Dendritic cell treated with granulocyte-macrophage colony-stimulating factor and Interleukin-4, amounts not matched to agents 40 ng/mL and 50 ng/mL, for 4 days (primary cell): ENCODE measurements at regions not wholly inside any gene's neighbourhood (a gene's known extent, or its start where the extent isn't known, plus 50 kb on each side); places are given as distances from the start of the nearest gene placed in this dataset.
"Not testable (repeated sequence)": the region's sequence is repeated elsewhere in the genome, so short reads cannot be mapped to it uniquely, and the experiment has no call there.

Experiments used
- H3K27ac Mint-ChIP-seq: one replicate; pipeline ENCODE4 v1.8.0; 2022; ENCODE audit warnings: mild to moderate bottlenecking, mixed read lengths
- H3K27me3 Mint-ChIP-seq: one replicate; pipeline ENCODE4 v1.8.0; 2022; ENCODE audit warnings: mild to moderate bottlenecking, mixed read lengths
- H3K36me3 Mint-ChIP-seq: one replicate; pipeline ENCODE4 v1.8.0; 2022; ENCODE audit warnings: low read depth, mixed read lengths
- H3K4me1 Mint-ChIP-seq: one replicate; pipeline ENCODE4 v1.8.0; 2022; ENCODE audit warnings: low read depth, mixed read lengths
- H3K4me3 Mint-ChIP-seq: one replicate; pipeline ENCODE4 v1.8.0; 2022; ENCODE audit warnings: mild to moderate bottlenecking, moderate library complexity, mixed read lengths
- H3K9me3 Mint-ChIP-seq: one replicate; pipeline ENCODE4 v1.8.0; 2022; ENCODE audit warnings: mixed read lengths
- intact Hi-C: fragments of 100-400 bp; cut with micrococcal nuclease; formaldehyde crosslinking; loops from one replicate; pipeline ENCODE4 v1.15.0; 2022

DNA sequence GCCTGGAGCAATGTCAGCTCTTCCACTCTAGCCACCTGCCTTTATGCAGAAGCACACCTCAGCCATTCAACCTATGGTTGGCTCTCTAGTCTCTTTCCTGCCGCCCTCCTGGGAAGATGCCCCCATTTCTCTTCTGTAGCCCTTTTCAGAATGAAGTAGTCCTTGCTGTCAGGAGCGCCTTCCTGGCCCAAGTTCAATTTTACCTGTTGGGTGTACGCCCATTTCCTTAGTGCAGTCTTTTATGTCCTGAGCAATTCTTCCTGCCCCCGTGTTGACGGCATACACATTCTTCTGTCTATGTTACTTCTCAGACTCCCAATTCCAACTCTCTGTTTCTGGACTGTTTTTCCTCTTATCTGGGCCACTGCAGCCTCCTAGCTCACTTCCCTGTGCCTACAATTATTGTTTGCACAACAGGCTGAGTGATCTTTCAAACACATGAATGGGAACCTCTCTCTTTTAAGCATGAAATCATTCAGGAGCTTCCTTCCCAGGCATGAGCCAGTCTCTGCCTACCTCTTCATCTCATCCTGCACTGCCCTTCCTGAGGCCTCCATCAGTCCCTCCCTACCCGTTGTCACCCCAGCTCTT lies 389.2 kb downstream of the CD83 start:
- Mint-ChIP-seq H3K4me1 (no peaks in the 10 kb centered on the region), H3K36me3 (no peaks in the 10 kb centered on the region), H3K4me3 (no peak overlapping the region), H3K27ac (no peak overlapping the region), H3K9me3 (no peaks in the 10 kb centered on the region), H3K27me3 (no peaks in the 10 kb centered on the region)
- intact Hi-C loops, result no loop called here

DNA sequence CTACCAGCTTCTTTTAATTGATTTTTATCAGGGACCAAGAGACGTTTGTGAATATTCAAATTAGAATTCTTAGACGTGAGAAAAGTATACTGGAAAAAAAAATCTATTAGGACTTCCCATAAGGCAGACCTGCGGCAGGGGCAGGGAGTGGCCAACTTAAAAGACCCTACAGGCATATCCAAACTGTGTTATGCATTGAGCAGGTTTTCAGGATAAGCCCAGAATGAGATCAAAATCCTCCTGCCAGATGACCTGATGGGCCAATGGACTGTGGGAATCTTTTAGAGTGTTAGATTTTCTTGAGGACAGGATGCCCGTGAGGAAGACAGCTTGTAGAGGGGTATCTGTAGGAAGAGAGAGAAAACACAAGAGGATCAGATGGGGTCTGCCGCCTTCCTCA lies 391.5 kb downstream of the CD83 start:
- Mint-ChIP-seq H3K36me3 (no peaks in the 10 kb centered on the region), H3K9me3 (no peaks in the 10 kb centered on the region), H3K4me3 (no peak overlapping the region), H3K27ac (no peak overlapping the region), H3K4me1 (no peaks in the 10 kb centered on the region), H3K27me3 (no peaks in the 10 kb centered on the region)
- intact Hi-C loops, result no loop called here

DNA sequence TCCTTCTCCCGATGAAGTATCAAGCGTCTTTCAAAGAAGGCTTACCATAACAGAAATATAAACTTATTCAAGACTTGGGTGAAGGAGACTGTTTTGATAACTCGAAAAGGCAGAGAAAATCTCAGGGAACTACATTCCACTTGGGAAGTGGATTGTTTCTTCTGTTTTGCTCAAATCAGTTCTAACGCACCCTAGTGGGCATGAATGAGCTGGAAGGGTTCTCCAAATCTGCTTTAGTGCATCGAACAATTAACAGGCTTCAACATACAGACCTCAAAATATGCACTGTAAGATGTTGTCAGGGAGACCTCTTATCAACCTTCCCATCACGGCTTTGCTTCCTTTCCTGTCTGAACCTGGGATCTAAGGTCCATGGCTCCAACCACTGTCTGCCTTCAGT lies 392.5 kb downstream of the CD83 start:
- no peaks in the 10 kb centered on the region for H3K36me3 Mint-ChIP-seq
- intact Hi-C loops, result no loop called here
- no peak overlapping the region for H3K4me3 Mint-ChIP-seq
- no peaks in the 10 kb centered on the region for H3K9me3 Mint-ChIP-seq
- no peak overlapping the region for H3K27ac Mint-ChIP-seq
- no peaks in the 10 kb centered on the region for H3K4me1 Mint-ChIP-seq
- H3K27me3 Mint-ChIP-seq, result no peaks in the 10 kb centered on the region

DNA sequence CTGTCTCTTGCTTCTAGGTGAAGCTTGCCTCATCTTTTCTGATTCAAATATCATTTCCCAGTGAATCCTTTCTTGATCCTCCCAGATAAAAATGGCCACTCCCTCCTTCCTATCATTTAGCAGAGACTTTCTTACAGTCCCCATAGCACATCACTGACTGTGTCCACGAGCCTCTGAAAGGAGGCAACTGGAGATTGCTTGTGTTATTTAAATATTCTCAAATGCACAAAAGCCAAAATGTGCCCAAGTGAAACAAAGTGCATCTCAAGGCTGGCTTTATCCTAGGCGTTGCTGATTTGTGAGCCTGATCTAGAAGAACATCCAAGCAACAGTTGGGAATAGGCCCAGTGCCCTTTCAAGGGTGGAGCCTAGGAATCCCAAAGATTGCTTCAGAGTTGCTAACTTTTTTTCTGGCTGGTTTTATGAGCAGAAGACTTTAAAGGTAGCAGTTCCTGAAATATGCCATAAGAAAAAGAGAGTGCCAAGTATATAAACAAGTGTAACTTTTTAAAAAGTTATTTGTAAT lies 393.6 kb downstream of the CD83 start:
- no peaks in the 10 kb centered on the region for H3K36me3 Mint-ChIP-seq
- H3K9me3 Mint-ChIP-seq, result no peaks in the 10 kb centered on the region
- H3K27ac Mint-ChIP-seq, result no peak overlapping the region
- no peak overlapping the region for H3K4me3 Mint-ChIP-seq
- intact Hi-C loops, result no loop called here
- no peaks in the 10 kb centered on the region for H3K4me1 Mint-ChIP-seq
- H3K27me3 Mint-ChIP-seq, result no peaks in the 10 kb centered on the region

DNA sequence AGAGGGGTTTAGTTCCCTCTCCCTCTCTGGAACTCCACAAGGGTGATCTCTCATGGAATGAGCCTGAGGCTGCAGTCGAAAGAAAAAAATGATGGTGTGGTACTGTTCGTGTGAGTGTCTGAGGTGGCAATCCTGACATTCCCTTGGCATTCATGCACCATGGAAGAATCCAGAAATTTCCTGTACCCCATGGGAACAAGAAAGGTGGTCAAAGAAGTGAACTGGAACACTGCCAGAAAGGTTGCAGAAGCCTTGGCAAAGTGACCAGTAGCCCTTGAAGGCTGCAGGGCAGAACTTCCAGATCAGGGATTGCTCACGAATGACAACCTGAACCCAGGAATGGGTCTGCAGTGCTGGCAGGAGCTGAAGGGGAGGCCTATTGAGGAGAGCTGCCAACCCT lies 394.7 kb downstream of the CD83 start:
- Mint-ChIP-seq H3K27ac (no peak overlapping the region), H3K27me3 (no peaks in the 10 kb centered on the region), H3K9me3 (no peaks in the 10 kb centered on the region), H3K4me1 (no peaks in the 10 kb centered on the region), H3K36me3 (no peaks in the 10 kb centered on the region), H3K4me3 (no peak overlapping the region)
- intact Hi-C loops, result no loop called here

DNA sequence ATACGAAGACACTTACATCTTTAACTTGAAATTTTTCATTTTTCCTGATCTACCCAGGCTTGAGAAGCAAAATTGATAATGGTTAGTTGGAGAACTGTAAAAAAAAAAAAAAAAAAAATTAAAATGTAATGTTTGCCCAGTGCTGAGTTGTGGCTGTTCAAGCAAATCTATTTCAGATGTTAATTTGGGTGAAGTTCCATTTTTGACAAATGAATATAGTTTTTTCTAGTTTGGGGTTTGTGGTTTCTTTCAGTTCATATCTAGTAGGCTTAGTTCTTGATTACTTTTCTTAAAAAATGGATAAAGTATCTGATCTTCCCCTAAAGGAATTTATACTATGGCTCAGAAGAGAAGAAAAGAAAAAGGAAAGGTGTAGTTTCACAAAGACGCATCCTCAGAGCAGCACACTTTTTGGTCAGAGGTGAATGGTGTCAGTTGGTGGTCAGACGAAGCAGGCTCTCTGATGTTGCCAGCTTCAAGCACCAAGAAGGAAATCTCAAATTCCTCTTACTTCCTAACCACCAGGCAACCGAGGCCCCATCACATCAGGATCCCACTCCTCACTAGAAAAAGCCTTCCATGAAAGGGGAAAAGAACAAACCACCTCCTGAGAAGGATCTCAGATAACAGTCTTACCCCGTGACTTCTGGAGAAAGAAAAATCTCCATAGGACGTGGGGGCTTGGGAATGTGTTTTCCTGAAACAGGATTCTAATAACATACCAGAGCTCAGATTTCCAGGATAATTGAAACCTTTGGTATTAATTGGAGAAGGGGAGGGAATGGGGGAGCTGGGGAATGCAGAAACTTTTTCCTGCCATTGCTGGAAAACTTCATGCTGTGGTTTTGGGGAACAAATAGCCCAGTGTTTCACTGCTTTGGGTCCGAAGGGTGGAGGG lies 396.2 kb downstream of the CD83 start:
- H3K27ac Mint-ChIP-seq, result no peak overlapping the region
- no peaks in the 10 kb centered on the region for H3K27me3 Mint-ChIP-seq
- no peaks in the 10 kb centered on the region for H3K9me3 Mint-ChIP-seq
- no peak overlapping the region for H3K4me3 Mint-ChIP-seq
- intact Hi-C loops, result no loop called here
- no peaks in the 10 kb centered on the region for H3K36me3 Mint-ChIP-seq
- H3K4me1 Mint-ChIP-seq, result no peaks in the 10 kb centered on the region

DNA sequence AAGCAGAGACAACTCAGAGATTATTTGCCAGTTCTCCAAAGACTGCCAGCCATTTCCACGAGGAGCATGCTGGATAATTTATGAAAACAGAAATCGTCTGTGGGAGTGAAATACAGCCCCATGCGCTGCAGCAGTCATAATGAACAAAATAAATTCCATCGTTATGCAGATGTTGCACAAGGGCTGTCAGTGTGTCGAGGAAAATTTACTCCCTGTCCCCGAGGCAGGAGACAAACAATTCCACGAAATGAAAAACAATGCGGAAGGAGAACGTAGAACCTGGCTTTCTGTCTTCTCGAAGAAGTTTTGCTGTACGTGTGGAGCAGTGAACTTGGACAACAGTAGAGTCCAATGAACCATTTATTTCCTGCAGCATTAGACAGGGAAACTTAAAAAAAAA lies 399.4 kb downstream of the CD83 start:
- Mint-ChIP-seq H3K9me3 (no peaks in the 10 kb centered on the region), H3K27ac (no peak overlapping the region)

DNA sequence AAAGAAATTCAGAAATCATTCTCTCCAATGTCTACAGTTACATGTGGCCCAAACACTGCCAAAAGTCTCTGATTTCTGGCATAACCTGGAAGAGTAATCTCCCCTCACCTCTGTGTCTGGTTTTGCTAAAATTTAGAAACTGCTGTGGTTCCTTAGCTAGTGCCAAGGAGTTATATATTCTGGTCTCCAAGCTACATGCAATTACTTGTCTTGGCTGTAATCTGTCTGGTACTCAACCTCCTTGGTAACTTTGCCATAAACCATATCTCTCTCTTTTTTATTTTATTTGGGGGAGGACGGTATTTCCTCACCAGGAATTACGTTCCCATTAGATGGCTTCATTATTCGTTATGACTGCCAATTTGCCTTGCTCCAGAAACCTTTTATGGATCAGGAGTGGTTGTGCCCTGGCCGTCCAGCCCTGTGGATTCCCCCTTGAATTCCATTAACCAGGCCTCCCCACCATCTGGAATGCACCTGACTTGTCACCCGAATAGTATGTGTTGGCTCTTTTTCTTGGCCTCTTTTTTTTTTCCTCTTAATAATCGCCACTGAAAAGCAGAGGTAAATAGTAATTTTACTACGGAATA lies 400.0 kb downstream of the CD83 start:
- Mint-ChIP-seq H3K36me3 (no peaks in the 10 kb centered on the region), H3K9me3 (no peaks in the 10 kb centered on the region), H3K4me1 (no peaks in the 10 kb centered on the region), H3K27me3 (no peaks in the 10 kb centered on the region), H3K4me3 (no peak overlapping the region), H3K27ac (no peak overlapping the region)
- intact Hi-C loops, result no loop called here

More for the DNA sequence above, 399.4 kb downstream of the CD83 start:
- intact Hi-C loops, result no loop called here
- no peaks in the 10 kb centered on the region for H3K36me3 Mint-ChIP-seq
- no peaks in the 10 kb centered on the region for H3K4me1 Mint-ChIP-seq
- H3K27me3 Mint-ChIP-seq, result no peaks in the 10 kb centered on the region
- no peak overlapping the region for H3K4me3 Mint-ChIP-seq

DNA sequence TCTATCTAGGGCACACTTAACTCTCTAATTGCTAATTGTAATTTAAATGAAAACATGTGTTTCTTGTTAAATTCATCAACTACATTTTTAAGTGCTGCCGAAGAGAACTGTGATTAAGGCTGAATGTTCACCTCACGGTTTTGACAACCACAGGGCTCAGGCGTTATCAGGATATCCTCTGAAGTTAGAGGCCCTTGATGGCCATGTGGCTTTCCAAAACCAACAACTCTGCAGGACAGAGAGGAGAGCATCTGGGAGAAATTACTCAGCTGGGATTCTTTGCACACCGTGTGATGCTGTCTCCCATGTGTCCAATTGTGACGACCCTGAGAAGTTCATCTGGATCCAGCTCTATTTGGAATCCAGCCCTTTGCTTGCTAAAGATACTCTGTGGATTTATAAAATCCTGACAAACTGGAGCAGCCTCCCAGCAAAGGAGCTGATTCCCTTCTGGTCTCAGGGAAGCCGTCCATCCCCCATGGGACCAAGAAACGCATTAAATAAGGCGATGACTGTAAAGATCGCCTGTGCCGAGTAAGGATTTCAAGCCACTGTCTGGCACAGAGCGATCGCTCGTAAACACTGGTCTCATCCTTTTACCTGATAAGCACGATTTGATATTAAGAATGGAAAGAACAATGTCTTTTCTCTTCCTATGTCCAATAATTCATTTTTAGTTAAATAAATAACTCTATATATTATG lies 401.1 kb downstream of the CD83 start:
- H3K27me3 Mint-ChIP-seq, result no peaks in the 10 kb centered on the region
- no peaks in the 10 kb centered on the region for H3K36me3 Mint-ChIP-seq
- intact Hi-C loops, result no loop called here
- H3K9me3 Mint-ChIP-seq, result no peaks in the 10 kb centered on the region
- H3K4me3 Mint-ChIP-seq, result no peak overlapping the region
- H3K4me1 Mint-ChIP-seq, result no peaks in the 10 kb centered on the region
- no peak overlapping the region for H3K27ac Mint-ChIP-seq

DNA sequence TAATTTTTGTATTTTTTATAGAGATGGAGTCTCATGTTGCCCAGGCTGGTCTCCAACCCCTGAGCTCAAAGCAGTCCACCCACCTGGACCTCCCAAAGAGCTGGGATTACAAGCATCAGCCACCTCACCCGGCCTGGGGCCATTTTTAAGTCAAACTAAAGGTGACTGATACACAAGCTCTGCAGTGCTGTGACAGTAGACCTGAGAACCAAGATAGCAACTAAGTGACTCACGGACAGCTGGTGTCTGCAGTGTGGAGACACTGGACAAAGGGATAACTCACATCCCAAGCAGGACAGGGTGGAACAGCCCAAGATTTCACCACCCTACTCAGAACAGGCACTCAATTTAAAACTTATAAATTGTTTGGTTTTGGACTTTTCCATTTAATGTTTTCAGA lies 402.5 kb downstream of the CD83 start:
- intact Hi-C loops, result no loop called here
- no peaks in the 10 kb centered on the region for H3K36me3 Mint-ChIP-seq
- no peaks in the 10 kb centered on the region for H3K4me1 Mint-ChIP-seq
- no peaks in the 10 kb centered on the region for H3K27me3 Mint-ChIP-seq
- no peak overlapping the region for H3K27ac Mint-ChIP-seq
- H3K4me3 Mint-ChIP-seq, result no peak overlapping the region
- H3K9me3 Mint-ChIP-seq, result no peaks in the 10 kb centered on the region

DNA sequence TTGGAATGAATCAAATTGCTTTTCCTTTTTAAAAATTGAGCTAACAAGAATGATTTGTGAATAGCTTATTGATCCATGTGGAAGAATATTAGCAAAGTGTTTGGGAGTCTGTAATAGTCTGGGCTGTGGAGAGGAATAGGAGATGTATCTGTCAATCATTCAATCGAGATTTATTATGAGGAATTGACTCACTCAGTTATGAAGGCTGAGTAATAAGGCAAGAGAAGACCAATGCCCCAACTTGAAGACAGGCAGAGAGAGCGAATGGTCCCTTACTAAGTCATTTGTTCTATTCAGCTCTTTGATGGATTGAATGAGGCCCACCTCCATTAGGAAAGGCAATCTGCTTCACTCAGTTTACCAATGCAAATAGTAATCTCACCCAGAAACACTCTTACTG lies 403.0 kb downstream of the CD83 start:
- Mint-ChIP-seq H3K9me3 (no peaks in the 10 kb centered on the region), H3K36me3 (no peaks in the 10 kb centered on the region), H3K4me1 (no peaks in the 10 kb centered on the region), H3K4me3 (no peak overlapping the region), H3K27ac (no peak overlapping the region), H3K27me3 (no peaks in the 10 kb centered on the region)
- intact Hi-C loops, result no loop called here

DNA sequence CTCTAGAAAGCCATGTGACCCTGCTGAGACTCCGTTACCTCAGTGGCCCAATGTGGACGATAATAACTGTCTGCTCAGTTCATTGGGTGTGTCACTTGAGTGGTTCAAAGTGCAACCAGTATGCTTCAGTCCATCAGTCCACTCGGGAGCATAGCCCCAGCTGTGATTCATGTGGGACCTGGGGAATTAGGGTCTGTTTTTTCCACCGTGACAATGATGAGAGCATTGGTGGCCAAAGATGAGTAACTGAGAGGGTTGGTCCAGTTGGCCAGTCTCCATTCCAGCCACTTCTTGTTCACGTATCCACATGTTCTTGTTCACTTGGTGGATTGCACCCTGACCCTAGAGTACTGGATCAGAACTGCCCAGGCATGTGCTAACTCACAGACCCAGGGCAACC lies 403.6 kb downstream of the CD83 start:
- no peak overlapping the region for H3K27ac Mint-ChIP-seq
- no peaks in the 10 kb centered on the region for H3K4me1 Mint-ChIP-seq
- intact Hi-C loops, result no loop called here
- no peaks in the 10 kb centered on the region for H3K27me3 Mint-ChIP-seq
- no peak overlapping the region for H3K4me3 Mint-ChIP-seq
- no peaks in the 10 kb centered on the region for H3K9me3 Mint-ChIP-seq
- no peaks in the 10 kb centered on the region for H3K36me3 Mint-ChIP-seq

DNA sequence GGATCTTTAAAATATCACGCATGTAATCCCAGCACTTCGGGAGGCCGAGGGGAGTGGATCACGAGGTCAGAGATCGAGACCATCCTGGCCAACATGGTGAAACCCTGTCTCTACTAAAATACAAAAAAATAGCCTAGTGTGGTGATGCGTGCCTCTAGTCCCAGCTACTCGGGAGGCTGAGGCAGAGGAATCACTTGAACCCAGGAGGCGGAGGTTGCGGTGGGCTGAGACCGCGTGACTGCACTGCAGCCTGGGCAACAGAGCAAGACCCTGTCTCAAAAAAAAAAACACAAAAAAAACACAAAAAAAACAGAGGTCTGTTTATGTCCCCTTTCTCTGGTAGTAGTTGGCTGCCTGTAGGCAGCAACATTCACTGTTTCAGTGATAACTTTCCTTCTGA lies 404.3 kb downstream of the CD83 start:
- H3K36me3 Mint-ChIP-seq, intact Hi-C loops, H3K27me3 Mint-ChIP-seq, H3K4me1 Mint-ChIP-seq, H3K4me3 Mint-ChIP-seq, H3K27ac Mint-ChIP-seq, H3K9me3 Mint-ChIP-seq: not testable (repeated sequence)

DNA sequence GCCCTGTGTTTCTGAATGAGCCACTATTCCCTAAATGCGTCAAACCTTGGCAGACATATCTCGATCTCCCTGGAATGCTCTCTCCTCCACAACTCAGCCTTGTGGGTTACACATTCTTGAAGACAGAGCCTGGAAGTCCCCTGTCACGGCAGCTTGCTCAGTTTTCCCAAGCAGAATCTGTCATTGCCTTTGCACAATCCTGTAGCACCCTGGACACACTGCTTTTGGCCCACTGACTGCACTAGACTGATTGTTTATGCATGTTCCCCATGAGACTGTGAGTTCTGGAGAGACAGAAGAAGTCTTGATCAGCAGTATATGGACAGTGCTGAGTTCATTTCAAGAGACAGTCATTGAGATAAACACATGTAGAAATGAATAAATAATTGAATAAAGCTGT lies 406.7 kb downstream of the CD83 start:
- intact Hi-C loops, result no loop called here
- H3K27ac Mint-ChIP-seq, result no peak overlapping the region
- H3K36me3 Mint-ChIP-seq, result no peaks in the 10 kb centered on the region
- H3K9me3 Mint-ChIP-seq, result peaks cover 18% of the 10 kb centered on the region
- no peak overlapping the region for H3K4me3 Mint-ChIP-seq
- no peaks in the 10 kb centered on the region for H3K4me1 Mint-ChIP-seq
- H3K27me3 Mint-ChIP-seq, result peaks cover 1% of the 10 kb centered on the region
